ENCODE measurements at regions not wholly inside any gene's neighbourhood (a gene's known extent, or its start where the extent isn't known, plus 50 kb on each side); places are given as distances from the start of the nearest gene placed in this dataset.

DNA sequence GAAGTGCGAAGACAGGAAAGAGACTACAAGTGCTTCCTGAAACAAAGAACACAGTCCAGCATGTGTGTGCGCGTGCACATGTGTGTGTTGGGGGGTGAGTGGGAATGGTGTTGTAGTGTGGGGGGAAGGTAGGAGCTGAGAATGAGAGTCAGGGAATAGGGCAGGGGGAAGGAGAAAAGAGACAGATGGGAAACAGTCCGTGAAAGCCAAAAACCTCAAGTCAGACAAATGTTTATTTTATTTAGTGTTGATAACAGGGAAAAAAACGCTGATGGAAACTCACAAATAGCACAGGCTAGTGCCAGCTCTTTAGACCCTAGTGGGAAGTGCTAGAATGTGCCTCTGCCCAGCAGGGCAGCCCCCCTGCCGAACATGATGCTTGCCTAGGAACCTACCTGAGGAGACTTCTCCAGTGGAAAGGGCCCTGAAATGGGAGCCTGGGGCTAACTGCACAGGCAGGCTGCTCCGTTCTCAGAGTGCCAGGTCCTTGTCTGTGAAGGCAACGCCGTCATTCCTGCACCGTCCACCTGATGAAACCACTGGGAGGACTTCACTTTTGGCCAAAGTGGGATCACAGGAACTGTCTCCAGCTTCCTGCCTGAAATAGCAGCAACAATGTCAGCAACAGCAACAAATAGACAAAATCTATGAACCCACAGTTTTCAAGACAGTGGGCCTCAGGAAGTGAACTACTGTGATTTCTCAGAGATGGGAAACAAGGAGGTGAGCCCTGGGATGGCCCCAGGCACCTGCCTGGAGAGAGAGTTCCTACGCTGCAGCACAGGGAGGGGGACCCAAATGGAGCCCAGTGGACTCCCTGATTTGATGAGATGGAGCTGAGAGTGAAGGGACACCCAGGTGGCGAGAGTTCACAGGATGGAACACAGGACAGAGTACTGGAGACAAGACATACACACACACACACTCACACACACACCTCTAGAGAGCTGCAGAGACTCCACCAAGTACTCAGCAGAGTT lies 379.7 kb downstream of the RPS24 start:
- H3K9ac ChIP-seq (ENCODE audit: insufficient read length, low read depth) = no peak overlapping the region
- H3K4me1 ChIP-seq (ENCODE audit: insufficient read depth, insufficient read length) = no peaks in the 10 kb centered on the region
- DNase-seq (ENCODE audit: low read depth, low spot score) = no peak
- no peaks in the 10 kb centered on the region for H3K27me3 ChIP-seq (ENCODE audit: insufficient read depth, insufficient read length)
- no peaks in the 10 kb centered on the region for H3K9me3 ChIP-seq (ENCODE audit: insufficient read depth, low read length)
- TF ChIP-seq YY1 (IDR thresholded peaks at IDR 0.05; ENCODE audit: insufficient read depth, insufficient read length) = no peak
- TF ChIP-seq ZNF274 (IDR thresholded peaks at IDR 0.05; ENCODE audit: low read depth, low read length) = no peak
- no peak for TF ChIP-seq SUZ12 (IDR thresholded peaks at IDR 0.05; ENCODE audit: extremely low read depth, insufficient read depth, insufficient read length)
- no peak overlapping the region for H3K4me3 ChIP-seq (ENCODE audit: insufficient read length, low read depth)
- no peaks in the 10 kb centered on the region for H3K36me3 ChIP-seq (ENCODE audit: insufficient read depth, insufficient read length, low read length)

GRCh38 chr10:78414380-78414779 lies 380.7 kb downstream of the RPS24 start:
- Histone ChIP-seq H3K9ac (ENCODE audit: insufficient read length, low read depth) (no peak overlapping the region), H3K36me3 (ENCODE audit: insufficient read depth, insufficient read length, low read length) (no peaks in the 10 kb centered on the region), H3K4me3 (ENCODE audit: insufficient read length, low read depth) (no peak overlapping the region), H3K4me1 (ENCODE audit: insufficient read depth, insufficient read length) (no peaks in the 10 kb centered on the region), H3K9me3 (ENCODE audit: insufficient read depth, low read length) (no peaks in the 10 kb centered on the region), H3K27me3 (ENCODE audit: insufficient read depth, insufficient read length) (no peaks in the 10 kb centered on the region)
- TF ChIP-seq YY1 (IDR thresholded peaks at IDR 0.05; ENCODE audit: insufficient read depth, insufficient read length) (no peak), ZNF274 (IDR thresholded peaks at IDR 0.05; ENCODE audit: low read depth, low read length) (no peak), SUZ12 (IDR thresholded peaks at IDR 0.05; ENCODE audit: extremely low read depth, insufficient read depth, insufficient read length) (no peak)
- no peak for DNase-seq (ENCODE audit: low read depth, low spot score)

DNA sequence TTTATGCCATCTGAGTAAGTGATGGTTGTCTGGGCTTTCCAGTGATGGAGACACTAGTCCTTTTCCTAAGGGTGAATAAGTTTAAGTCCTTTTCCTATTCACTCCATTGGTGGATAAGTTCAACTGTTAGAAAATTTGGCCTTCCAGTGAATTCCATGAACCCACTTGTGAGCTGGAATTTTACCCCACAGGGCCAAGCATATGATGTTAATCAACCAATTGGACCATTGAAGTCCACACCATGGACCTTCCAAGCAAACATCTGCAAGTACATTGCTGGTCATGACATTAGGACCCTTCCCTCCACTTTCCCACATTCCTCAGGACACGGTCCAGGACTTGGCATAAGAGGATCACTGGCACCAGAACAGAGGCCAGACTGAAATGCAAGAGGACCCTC lies 381.4 kb downstream of the RPS24 start:
- no peak for DNase-seq (ENCODE audit: low read depth, low spot score)
- Histone ChIP-seq H3K9me3 (ENCODE audit: insufficient read depth, low read length) (no peaks in the 10 kb centered on the region), H3K4me3 (ENCODE audit: insufficient read length, low read depth) (no peak overlapping the region), H3K9ac (ENCODE audit: insufficient read length, low read depth) (no peak overlapping the region), H3K4me1 (ENCODE audit: insufficient read depth, insufficient read length) (no peaks in the 10 kb centered on the region), H3K36me3 (ENCODE audit: insufficient read depth, insufficient read length, low read length) (no peaks in the 10 kb centered on the region), H3K27me3 (ENCODE audit: insufficient read depth, insufficient read length) (no peaks in the 10 kb centered on the region)
- TF ChIP-seq YY1 (IDR thresholded peaks at IDR 0.05; ENCODE audit: insufficient read depth, insufficient read length) (no peak), ZNF274 (IDR thresholded peaks at IDR 0.05; ENCODE audit: low read depth, low read length) (no peak), SUZ12 (IDR thresholded peaks at IDR 0.05; ENCODE audit: extremely low read depth, insufficient read depth, insufficient read length) (no peak)

- TF ChIP-seq YY1 (IDR thresholded peaks at IDR 0.05; ENCODE audit: insufficient read depth, insufficient read length) = no peak
- no peak for TF ChIP-seq ZNF274 (IDR thresholded peaks at IDR 0.05; ENCODE audit: low read depth, low read length)
- TF ChIP-seq SUZ12 (IDR thresholded peaks at IDR 0.05; ENCODE audit: extremely low read depth, insufficient read depth, insufficient read length) = no peak
- Histone ChIP-seq H3K27me3 (ENCODE audit: insufficient read depth, insufficient read length) (no peaks in the 10 kb centered on the region), H3K36me3 (ENCODE audit: insufficient read depth, insufficient read length, low read length) (no peaks in the 10 kb centered on the region), H3K9me3 (ENCODE audit: insufficient read depth, low read length) (no peaks in the 10 kb centered on the region), H3K4me1 (ENCODE audit: insufficient read depth, insufficient read length) (no peaks in the 10 kb centered on the region), H3K9ac (ENCODE audit: insufficient read length, low read depth) (no peak overlapping the region), H3K4me3 (ENCODE audit: insufficient read length, low read depth) (no peak overlapping the region)
- no peak for DNase-seq (ENCODE audit: low read depth, low spot score)
Observed at GRCh38 chr10:78416031-78417011, 382.7 kb downstream of the RPS24 start.

- Histone ChIP-seq H3K36me3 (ENCODE audit: insufficient read depth, insufficient read length, low read length) (no peaks in the 10 kb centered on the region), H3K9ac (ENCODE audit: insufficient read length, low read depth) (no peak overlapping the region), H3K27me3 (ENCODE audit: insufficient read depth, insufficient read length) (no peaks in the 10 kb centered on the region), H3K9me3 (ENCODE audit: insufficient read depth, low read length) (no peaks in the 10 kb centered on the region), H3K4me3 (ENCODE audit: insufficient read length, low read depth) (no peak overlapping the region), H3K4me1 (ENCODE audit: insufficient read depth, insufficient read length) (no peaks in the 10 kb centered on the region)
- TF ChIP-seq YY1 (IDR thresholded peaks at IDR 0.05; ENCODE audit: insufficient read depth, insufficient read length) (no peak), ZNF274 (IDR thresholded peaks at IDR 0.05; ENCODE audit: low read depth, low read length) (no peak), SUZ12 (IDR thresholded peaks at IDR 0.05; ENCODE audit: extremely low read depth, insufficient read depth, insufficient read length) (no peak)
- no peak for DNase-seq (ENCODE audit: low read depth, low spot score)
Observed at GRCh38 chr10:78417425-78418370, 384.0 kb downstream of the RPS24 start.

DNA sequence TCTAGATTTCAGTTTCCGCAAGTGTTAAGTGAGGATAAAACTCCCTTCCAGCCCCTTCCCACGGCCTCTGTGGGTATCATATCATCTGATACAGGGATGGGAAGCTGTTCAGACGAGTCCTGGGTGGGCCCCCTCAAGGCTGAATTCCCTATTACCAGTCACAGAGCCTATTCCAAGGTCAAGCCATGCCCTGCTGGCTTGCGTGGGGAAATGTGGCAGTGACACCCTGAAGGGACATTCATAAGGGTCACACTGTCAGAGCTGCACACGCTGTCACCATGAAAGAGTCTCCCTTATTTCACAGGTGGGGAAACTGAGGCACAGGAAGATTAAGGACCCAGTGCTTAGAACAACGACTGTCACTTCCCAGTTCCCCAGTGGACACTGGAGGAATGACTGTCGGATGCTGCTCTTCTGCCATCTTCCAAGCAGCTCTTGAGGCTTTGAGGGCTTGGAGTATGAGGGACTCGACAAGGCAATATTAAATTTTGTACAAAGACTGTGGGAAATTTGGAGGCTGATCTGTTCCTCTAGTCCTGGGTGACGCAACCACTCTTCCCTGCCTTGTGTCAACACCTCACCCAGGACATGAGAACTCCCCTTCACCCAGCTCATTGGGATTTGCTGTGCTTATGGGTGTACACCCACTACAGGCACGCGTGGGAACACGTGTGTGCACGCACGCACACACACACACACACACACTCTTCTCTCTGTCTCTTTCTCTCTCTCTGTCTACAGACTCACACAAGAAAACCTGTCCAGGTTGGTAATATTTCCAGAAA lies 386.0 kb downstream of the RPS24 start:
- Histone ChIP-seq H3K27me3 (ENCODE audit: insufficient read depth, insufficient read length) (no peaks in the 10 kb centered on the region), H3K4me1 (ENCODE audit: insufficient read depth, insufficient read length) (no peaks in the 10 kb centered on the region), H3K9me3 (ENCODE audit: insufficient read depth, low read length) (no peaks in the 10 kb centered on the region), H3K36me3 (ENCODE audit: insufficient read depth, insufficient read length, low read length) (no peaks in the 10 kb centered on the region), H3K4me3 (ENCODE audit: insufficient read length, low read depth) (no peak overlapping the region), H3K9ac (ENCODE audit: insufficient read length, low read depth) (no peak overlapping the region)
- DNase-seq (ENCODE audit: low read depth, low spot score) = no peak
- TF ChIP-seq ZNF274 (IDR thresholded peaks at IDR 0.05; ENCODE audit: low read depth, low read length) = no peak
- TF ChIP-seq SUZ12 (IDR thresholded peaks at IDR 0.05; ENCODE audit: extremely low read depth, insufficient read depth, insufficient read length) = no peak
- no peak for TF ChIP-seq YY1 (IDR thresholded peaks at IDR 0.05; ENCODE audit: insufficient read depth, insufficient read length)
